ENCODE measurements at regions not wholly inside any gene's neighbourhood (a gene's known extent, or its start where the extent isn't known, plus 50 kb on each side); places are given as distances from the start of the nearest gene placed in this dataset.
"Not testable (repeated sequence)": the region's sequence is repeated elsewhere in the genome, so short reads cannot be mapped to it uniquely, and the experiment has no call there.

DNA sequence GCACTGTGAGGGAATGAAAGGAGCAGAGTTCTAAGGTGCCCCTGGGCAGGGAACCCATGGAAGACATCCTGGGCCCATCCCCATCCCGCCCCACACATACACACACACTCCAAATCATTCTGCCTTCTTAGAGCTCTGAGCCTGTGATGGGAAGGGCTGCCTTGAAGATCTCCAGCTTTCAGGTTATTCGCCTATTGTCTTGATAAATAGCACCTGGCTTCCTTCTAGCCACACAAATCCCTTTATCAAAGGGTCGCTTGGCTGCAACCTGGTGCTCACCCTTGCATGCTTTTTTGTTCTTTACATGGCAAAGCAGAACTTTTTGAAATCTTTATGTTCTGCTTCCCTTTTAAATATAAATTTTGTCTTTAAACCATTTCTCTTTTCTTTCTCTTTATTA is 112.2 kb upstream of the TMTC1 start:
- FAIRE-seq: no peak
- no peak for TF ChIP-seq CTCF (IDR thresholded peaks at IDR 0.05; ENCODE audit: insufficient read depth, missing control alignments)

DNA sequence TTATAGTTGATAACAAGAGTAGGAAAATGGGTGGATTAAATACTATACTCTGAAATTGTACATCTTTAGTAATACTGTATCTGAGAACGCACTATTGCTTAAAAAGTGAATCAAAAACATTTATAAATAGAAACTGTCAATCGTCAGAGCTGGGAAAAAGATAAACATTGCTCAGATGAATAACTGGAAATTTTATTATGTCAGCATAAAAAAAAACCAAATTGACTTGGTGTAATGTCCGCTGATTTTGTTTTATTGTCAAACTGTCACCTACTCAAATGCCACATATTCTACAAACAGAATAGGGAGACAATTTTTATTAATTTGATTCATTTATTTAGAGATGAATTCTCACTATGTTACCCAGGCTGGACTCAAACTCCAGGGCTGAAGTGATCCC is 109.3 kb upstream of the TMTC1 start:
- DNase-seq (ENCODE audit: insufficient read length, low spot score): no peak
- FAIRE-seq: no peak
- TF ChIP-seq CTCF (IDR thresholded peaks at IDR 0.05; ENCODE audit: insufficient read depth, missing control alignments): no peak

More for the DNA sequence above, 112.2 kb upstream of the TMTC1 start:
- no peak for DNase-seq (ENCODE audit: insufficient read length, low spot score)

- FAIRE-seq: no peak
- no peak for TF ChIP-seq CTCF (IDR thresholded peaks at IDR 0.05; ENCODE audit: insufficient read depth, missing control alignments)
- no peak for DNase-seq (ENCODE audit: insufficient read length, low spot score)
Measured at GRCh38 chr12:29891792-29892191, 108.0 kb upstream of the TMTC1 start.

DNA sequence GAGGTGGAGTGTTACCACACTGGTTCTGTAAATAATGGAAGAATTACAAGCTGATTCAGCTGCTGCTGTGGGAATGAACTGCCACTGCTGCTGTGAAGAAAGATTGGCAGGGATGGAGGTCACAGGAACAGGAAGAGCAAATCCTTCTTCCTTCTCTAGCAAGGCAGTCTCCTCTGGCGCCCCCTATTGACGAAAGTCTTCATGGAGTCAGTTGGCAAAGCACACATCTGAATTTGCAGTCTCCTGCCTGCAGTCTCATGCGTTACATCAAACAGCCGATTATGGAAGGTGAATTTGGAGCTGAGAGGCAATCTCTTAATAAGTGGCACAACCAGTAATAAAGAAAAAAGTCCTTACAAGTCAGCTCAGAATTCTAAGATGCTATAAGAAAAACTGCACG is 106.0 kb upstream of the TMTC1 start:
- TF ChIP-seq CTCF (IDR thresholded peaks at IDR 0.05; ENCODE audit: insufficient read depth, missing control alignments): peak; percentile 39
- DNase-seq (ENCODE audit: insufficient read length, low spot score) (no peak), FAIRE-seq (no peak)

GRCh38 chr12:29888777-29889176 is 105.0 kb upstream of the TMTC1 start:
- no peak for TF ChIP-seq CTCF (IDR thresholded peaks at IDR 0.05; ENCODE audit: insufficient read depth, missing control alignments)
- FAIRE-seq (no peak), DNase-seq (ENCODE audit: insufficient read length, low spot score) (no peak)

GRCh38 chr12:29884957-29885356 is 101.2 kb upstream of the TMTC1 start:
- not testable (repeated sequence) for FAIRE-seq; DNase-seq (ENCODE audit: insufficient read length, low spot score)

DNA sequence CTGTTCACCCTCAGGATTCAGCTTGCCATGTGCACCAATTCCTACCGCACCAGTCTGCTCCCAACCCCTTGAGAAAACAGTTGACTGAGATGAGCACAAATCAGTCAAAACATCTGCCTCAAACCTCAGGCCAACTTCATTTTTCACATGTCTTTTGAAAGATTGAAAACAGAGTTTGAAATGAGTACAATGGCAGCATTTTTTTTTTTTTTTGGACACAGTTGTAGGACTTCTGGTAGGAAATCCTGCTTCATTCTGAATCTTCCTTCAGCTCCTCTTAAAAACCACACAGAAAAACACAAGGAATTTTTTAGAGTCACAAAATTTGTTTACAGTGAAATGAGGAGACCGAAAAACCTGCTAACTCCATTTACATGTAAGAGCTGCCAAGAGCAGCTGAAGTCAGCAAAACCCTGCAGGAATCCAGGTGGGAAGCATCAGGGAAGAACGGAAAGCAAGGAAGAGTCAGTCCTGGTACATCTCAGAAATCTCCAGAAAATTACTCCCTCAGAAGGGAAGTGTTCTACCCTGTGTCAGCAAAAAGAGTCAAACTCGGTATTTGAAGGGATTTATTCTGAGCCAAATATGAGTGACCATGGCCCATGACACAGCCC is 100.3 kb upstream of the TMTC1 start:
- FAIRE-seq: no peak
- no peak for DNase-seq (ENCODE audit: insufficient read length, low spot score)
- TF ChIP-seq CTCF (IDR thresholded peaks at IDR 0.05; ENCODE audit: insufficient read depth, missing control alignments): no peak

DNA sequence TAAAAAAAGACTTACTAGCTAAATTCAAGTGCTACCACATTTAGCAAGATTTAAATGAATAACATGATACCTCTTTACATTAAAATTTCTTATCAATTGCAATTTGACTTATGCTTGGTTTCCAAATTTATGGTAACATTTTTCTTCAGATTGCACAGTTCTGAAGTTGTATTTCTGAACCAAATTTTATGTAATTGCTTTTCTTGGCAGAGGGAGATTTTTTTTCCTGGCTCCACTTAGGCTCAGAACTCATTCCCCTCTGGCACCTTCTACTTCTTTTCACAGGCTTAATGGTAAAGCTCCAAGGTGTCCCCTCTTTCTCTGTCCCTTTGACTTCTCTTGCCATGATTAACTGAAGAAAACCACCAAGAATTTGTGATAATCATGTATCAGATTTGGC is 99.8 kb upstream of the TMTC1 start:
- FAIRE-seq (no peak), DNase-seq (ENCODE audit: insufficient read length, low spot score) (no peak)
- TF ChIP-seq CTCF (IDR thresholded peaks at IDR 0.05; ENCODE audit: insufficient read depth, missing control alignments): no peak
